ENCODE measurements at regions not wholly inside any gene's neighbourhood (a gene's known extent, or its start where the extent isn't known, plus 50 kb on each side); places are given as distances from the start of the nearest gene placed in this dataset.

GRCh38 chr4:181376058-181376457 lies 867.1 kb upstream of the TENM3 start:
- TF ChIP-seq CTCF (conservative IDR thresholded peaks at IDR 0.05; ENCODE audit: low read depth, low read length) (no peak), EZH2 (IDR thresholded peaks at IDR 0.05; ENCODE audit: borderline replicate concordance, low read depth, low read length, poor library complexity, severe bottlenecking) (no peak)
- no peak overlapping the region for H3K27ac ChIP-seq (ENCODE audit: low read depth, low read length, poor library complexity, severe bottlenecking)
- no peaks in the 10 kb centered on the region for H3K4me1 ChIP-seq (ENCODE audit: insufficient read depth, low read length, poor library complexity, severe bottlenecking)
- peaks cover 43% of the 10 kb centered on the region for H3K27me3 ChIP-seq (replicated peaks; ENCODE audit: insufficient read depth, low read depth, low read length, poor library complexity)
- ChIA-PET POLR2A (ENCODE audit: low non-redundant PET) (no interaction called here), CTCF (no interaction called here)
- intact Hi-C loops (cut with micrococcal nuclease; ENCODE audit: unreplicated experiment): no loop called here
- no peak for DNase-seq (ENCODE audit: low spot score)
- no peak overlapping the region for H3K4me3 ChIP-seq (ENCODE audit: low read depth, low read length, poor library complexity, severe bottlenecking)
- no peaks in the 10 kb centered on the region for H3K36me3 ChIP-seq (ENCODE audit: insufficient read depth, low read length, poor library complexity, severe bottlenecking)
- H3K9me3 ChIP-seq (ENCODE audit: low read depth, low read length, poor library complexity, severe bottlenecking): no peaks in the 10 kb centered on the region
- no TSS peak for BruUV-seq (replicated peaks)

GRCh38 chr4:181388061-181388460 lies 855.1 kb upstream of the TENM3 start:
- Histone ChIP-seq H3K4me1 (ENCODE audit: insufficient read depth, low read length, poor library complexity, severe bottlenecking) (no peaks in the 10 kb centered on the region), H3K27me3 (replicated peaks; ENCODE audit: insufficient read depth, low read depth, low read length, poor library complexity) (peaks cover 56% of the 10 kb centered on the region), H3K9me3 (ENCODE audit: low read depth, low read length, poor library complexity, severe bottlenecking) (no peaks in the 10 kb centered on the region), H3K36me3 (ENCODE audit: insufficient read depth, low read length, poor library complexity, severe bottlenecking) (no peaks in the 10 kb centered on the region), H3K4me3 (ENCODE audit: low read depth, low read length, poor library complexity, severe bottlenecking) (no peak overlapping the region), H3K27ac (ENCODE audit: low read depth, low read length, poor library complexity, severe bottlenecking) (no peak overlapping the region)
- no TSS peak for BruUV-seq (replicated peaks)
- POLR2A ChIA-PET (ENCODE audit: low non-redundant PET): no interaction called here
- no peak for DNase-seq (ENCODE audit: low spot score)
- intact Hi-C loops (cut with micrococcal nuclease; ENCODE audit: unreplicated experiment): no loop called here
- TF ChIP-seq EZH2 (IDR thresholded peaks at IDR 0.05; ENCODE audit: borderline replicate concordance, low read depth, low read length, poor library complexity, severe bottlenecking) (no peak), CTCF (conservative IDR thresholded peaks at IDR 0.05; ENCODE audit: low read depth, low read length) (no peak)
- CTCF ChIA-PET: no interaction called here

- no TSS peak for BruUV-seq (replicated peaks)
- H3K27ac ChIP-seq (ENCODE audit: low read depth, low read length, poor library complexity, severe bottlenecking): no peak overlapping the region
- no peaks in the 10 kb centered on the region for H3K36me3 ChIP-seq (ENCODE audit: insufficient read depth, low read length, poor library complexity, severe bottlenecking)
- TF ChIP-seq EZH2 (IDR thresholded peaks at IDR 0.05; ENCODE audit: borderline replicate concordance, low read depth, low read length, poor library complexity, severe bottlenecking) (no peak), CTCF (conservative IDR thresholded peaks at IDR 0.05; ENCODE audit: low read depth, low read length) (no peak)
- intact Hi-C loops (cut with micrococcal nuclease; ENCODE audit: unreplicated experiment): no loop called here
- no peak for DNase-seq (ENCODE audit: low spot score)
- no peak overlapping the region for H3K4me3 ChIP-seq (ENCODE audit: low read depth, low read length, poor library complexity, severe bottlenecking)
- ChIA-PET POLR2A (ENCODE audit: low non-redundant PET) (no interaction called here), CTCF (no interaction called here)
- no peaks in the 10 kb centered on the region for H3K9me3 ChIP-seq (ENCODE audit: low read depth, low read length, poor library complexity, severe bottlenecking)
- H3K4me1 ChIP-seq (ENCODE audit: insufficient read depth, low read length, poor library complexity, severe bottlenecking): no peaks in the 10 kb centered on the region
- H3K27me3 ChIP-seq (replicated peaks; ENCODE audit: insufficient read depth, low read depth, low read length, poor library complexity): peaks cover 8% of the 10 kb centered on the region
Measured at GRCh38 chr4:181416966-181417365, 826.2 kb upstream of the TENM3 start.
